ENCODE measurements at regions not wholly inside any gene's neighbourhood (a gene's known extent, or its start where the extent isn't known, plus 50 kb on each side); places are given as distances from the start of the nearest gene placed in this dataset.

- Mint-ChIP-seq H3K4me3 (ENCODE audit: unreplicated experiment) (no peak overlapping the region), H3K27ac (ENCODE audit: unreplicated experiment) (no peak overlapping the region), H3K27me3 (ENCODE audit: unreplicated experiment) (no peaks in the 10 kb centered on the region), H3K36me3 (ENCODE audit: low read depth, unreplicated experiment) (no peaks in the 10 kb centered on the region), H3K4me1 (ENCODE audit: unreplicated experiment) (no peaks in the 10 kb centered on the region), H3K9me3 (ENCODE audit: unreplicated experiment) (peaks cover 4% of the 10 kb centered on the region)
- TF ChIP-seq CTCF (IDR thresholded peaks at IDR 0.05; ENCODE audit: unreplicated experiment): no peak
- no peak for DNase-seq (ENCODE audit: low spot score)
Observed at GRCh38 chr6:4388675-4389074, 253.3 kb upstream of the ECI2 start.

- no peaks in the 10 kb centered on the region for H3K4me1 Mint-ChIP-seq (ENCODE audit: unreplicated experiment)
- no peak overlapping the region for H3K4me3 Mint-ChIP-seq (ENCODE audit: unreplicated experiment)
- peaks cover 11% of the 10 kb centered on the region for H3K36me3 Mint-ChIP-seq (ENCODE audit: low read depth, unreplicated experiment)
- peaks cover 4% of the 10 kb centered on the region for H3K27me3 Mint-ChIP-seq (ENCODE audit: unreplicated experiment)
- DNase-seq (ENCODE audit: low spot score): no peak
- peaks cover 13% of the 10 kb centered on the region for H3K9me3 Mint-ChIP-seq (ENCODE audit: unreplicated experiment)
- H3K27ac Mint-ChIP-seq (ENCODE audit: unreplicated experiment): no peak overlapping the region
- no peak for TF ChIP-seq CTCF (IDR thresholded peaks at IDR 0.05; ENCODE audit: unreplicated experiment)
Observed at GRCh38 chr6:4384656-4385055, 249.3 kb upstream of the ECI2 start.

- Mint-ChIP-seq H3K27ac (ENCODE audit: unreplicated experiment) (no peak overlapping the region), H3K4me3 (ENCODE audit: unreplicated experiment) (peak overlapping the region; percentile 49), H3K9me3 (ENCODE audit: unreplicated experiment) (peaks cover 13% of the 10 kb centered on the region), H3K27me3 (ENCODE audit: unreplicated experiment) (peaks cover 4% of the 10 kb centered on the region), H3K4me1 (ENCODE audit: unreplicated experiment) (no peaks in the 10 kb centered on the region), H3K36me3 (ENCODE audit: low read depth, unreplicated experiment) (peaks cover 11% of the 10 kb centered on the region)
- DNase-seq (ENCODE audit: low spot score): no peak
- no peak for TF ChIP-seq CTCF (IDR thresholded peaks at IDR 0.05; ENCODE audit: unreplicated experiment)
Observed at GRCh38 chr6:4383910-4384638, 248.7 kb upstream of the ECI2 start.

- Mint-ChIP-seq H3K36me3 (ENCODE audit: low read depth, unreplicated experiment) (peaks cover 11% of the 10 kb centered on the region), H3K4me3 (ENCODE audit: unreplicated experiment) (no peak overlapping the region), H3K27ac (ENCODE audit: unreplicated experiment) (no peak overlapping the region), H3K9me3 (ENCODE audit: unreplicated experiment) (peaks cover 13% of the 10 kb centered on the region), H3K4me1 (ENCODE audit: unreplicated experiment) (no peaks in the 10 kb centered on the region), H3K27me3 (ENCODE audit: unreplicated experiment) (peaks cover 4% of the 10 kb centered on the region)
- TF ChIP-seq CTCF (IDR thresholded peaks at IDR 0.05; ENCODE audit: unreplicated experiment): no peak
- DNase-seq (ENCODE audit: low spot score): no peak
Observed at GRCh38 chr6:4382362-4382853, 247.0 kb upstream of the ECI2 start.

GRCh38 chr6:4381381-4381780, 246.0 kb upstream of the ECI2 start:
- H3K27ac Mint-ChIP-seq (ENCODE audit: unreplicated experiment): no peak overlapping the region
- H3K36me3 Mint-ChIP-seq (ENCODE audit: low read depth, unreplicated experiment): peaks cover 11% of the 10 kb centered on the region
- no peak for DNase-seq (ENCODE audit: low spot score)
- peaks cover 4% of the 10 kb centered on the region for H3K27me3 Mint-ChIP-seq (ENCODE audit: unreplicated experiment)
- H3K4me3 Mint-ChIP-seq (ENCODE audit: unreplicated experiment): no peak overlapping the region
- TF ChIP-seq CTCF (IDR thresholded peaks at IDR 0.05; ENCODE audit: unreplicated experiment): no peak
- peaks cover 13% of the 10 kb centered on the region for H3K9me3 Mint-ChIP-seq (ENCODE audit: unreplicated experiment)
- H3K4me1 Mint-ChIP-seq (ENCODE audit: unreplicated experiment): no peaks in the 10 kb centered on the region

All from endothelial cell (in vitro differentiated cells).